GM19452 (cell line): ENCODE measurements at regions not wholly inside any gene's neighbourhood (a gene's known extent, or its start where the extent isn't known, plus 50 kb on each side); places are given as distances from the start of the nearest gene placed in this dataset.

Source experiments
- ATAC-seq: cut with Tn5 transposase; IDR thresholded peaks from one replicate; pipeline ENCODE4 v1.9.1; 2021; ENCODE audit not compliant: unreplicated experiment

- ATAC-seq = no peak
Observed at GRCh38 chr4:127097061-127097460, 535.7 kb upstream of the INTU start.

- no peak for ATAC-seq
Observed at GRCh38 chr4:127102361-127102760, 530.4 kb upstream of the INTU start.

GRCh38 chr4:127103681-127104115 is 529.1 kb upstream of the INTU start:
- ATAC-seq = no peak

- no peak for ATAC-seq
Observed at GRCh38 chr4:127113844-127114362, 518.9 kb upstream of the INTU start.

- ATAC-seq = no peak
Observed at GRCh38 chr4:127118681-127119080, 514.1 kb upstream of the INTU start.

GRCh38 chr4:127120441-127121090 is 512.2 kb upstream of the INTU start:
- ATAC-seq = no peak

- no peak for ATAC-seq
Observed at GRCh38 chr4:127124919-127125318, 507.8 kb upstream of the INTU start.

GRCh38 chr4:127126718-127127117 is 506.0 kb upstream of the INTU start:
- ATAC-seq = no peak

GRCh38 chr4:127131527-127131926 is 501.2 kb upstream of the INTU start:
- no peak for ATAC-seq

GRCh38 chr4:127134490-127134889 is 498.3 kb upstream of the INTU start:
- no peak for ATAC-seq

- ATAC-seq = no peak
Observed at GRCh38 chr4:127138586-127138985, 494.2 kb upstream of the INTU start.

- ATAC-seq = no peak
Observed at GRCh38 chr4:127139788-127140286, 492.9 kb upstream of the INTU start.

- no peak for ATAC-seq
Observed at GRCh38 chr4:127140306-127140705, 492.5 kb upstream of the INTU start.

GRCh38 chr4:127141856-127142255 is 490.9 kb upstream of the INTU start:
- ATAC-seq = no peak

GRCh38 chr4:127143460-127144195 is 489.1 kb upstream of the INTU start:
- no peak for ATAC-seq

- no peak for ATAC-seq
Observed at GRCh38 chr4:127145006-127145540, 487.7 kb upstream of the INTU start.

GRCh38 chr4:127148165-127148564 is 484.6 kb upstream of the INTU start:
- no peak for ATAC-seq

- no peak for ATAC-seq
Observed at GRCh38 chr4:127149086-127149485, 483.7 kb upstream of the INTU start.

- ATAC-seq = no peak
Observed at GRCh38 chr4:127151941-127152340, 480.8 kb upstream of the INTU start.

GRCh38 chr4:127155116-127155515 is 477.6 kb upstream of the INTU start:
- no peak for ATAC-seq

- ATAC-seq = no peak
Observed at GRCh38 chr4:127155555-127155954, 477.2 kb upstream of the INTU start.

GRCh38 chr4:127162741-127163140 is 470.0 kb upstream of the INTU start:
- no peak for ATAC-seq
